Neuronal stem cell (in vitro differentiated cells): ENCODE measurements at regions not wholly inside any gene's neighbourhood (a gene's known extent, or its start where the extent isn't known, plus 50 kb on each side); places are given as distances from the start of the nearest gene placed in this dataset.
A peak's percentile ranks its signal among the peaks of the same experiment; 100 is the strongest.

Source experiments
- DNase-seq: peaks from one replicate; pipeline ENCODE4 v3.0.0-alpha.2; 2013; ENCODE audit warnings: low spot score
- H2AFZ ChIP-seq: one replicate; pipeline ENCODE4 v1.6.1; 2013; ENCODE audit warnings: mild to moderate bottlenecking, low read length, inconsistent platforms
- H2AK5ac ChIP-seq: 2 replicates; pipeline ENCODE4 v1.6.1; 2013; ENCODE audit warnings: low read depth, mild to moderate bottlenecking, inconsistent platforms, low read length, moderate library complexity, mixed read lengths
- H2BK120ac ChIP-seq: 2 replicates; pipeline ENCODE4 v1.6.1; 2013; ENCODE audit warnings: low read depth, mild to moderate bottlenecking, inconsistent platforms, low read length, moderate library complexity, mixed read lengths
- H2BK12ac ChIP-seq: one replicate; pipeline ENCODE4 v1.6.1; 2013; ENCODE audit warnings: low read length, inconsistent platforms
- H2BK15ac ChIP-seq: 2 replicates; pipeline ENCODE4 v1.6.1; 2013; ENCODE audit warnings: mild to moderate bottlenecking, low read length, inconsistent platforms, mixed read lengths
- H2BK5ac ChIP-seq: one replicate; pipeline ENCODE4 v1.6.1; 2013; ENCODE audit warnings: inconsistent platforms, mild to moderate bottlenecking, low read length, moderate library complexity
- H3K14ac ChIP-seq: one replicate; pipeline ENCODE4 v1.6.1; 2013; ENCODE audit warnings: low read length, inconsistent platforms
- H3K18ac ChIP-seq: 2 replicates; pipeline ENCODE4 v1.6.1; 2013; ENCODE audit warnings: low read length, inconsistent platforms
- H3K23ac ChIP-seq: 2 replicates; pipeline ENCODE4 v1.6.1; 2013; ENCODE audit warnings: low read depth, mild to moderate bottlenecking, mixed read lengths, low read length, inconsistent platforms; ENCODE audit not compliant: poor library complexity
- H3K27ac ChIP-seq: replicated peaks from 3 replicates; pipeline ENCODE4 v1.5.1; 2013; ENCODE audit warnings: low read length, inconsistent platforms
- H3K27me3 ChIP-seq, 3 experiments: 2 replicates each; pipeline ENCODE4 v1.6.1; 2013; ENCODE audit warnings: low read length in 3 of 3, mild to moderate bottlenecking in 2 of 3, inconsistent platforms in 1 of 3, low read depth in 1 of 3, mixed read lengths in 1 of 3, moderate library complexity in 1 of 3; ENCODE audit not compliant: control insufficient read depth in 3 of 3, insufficient read depth in 3 of 3
- H3K36me3 ChIP-seq, 2 donors: replicated peaks in 1 of 2; 2 replicates each; pipeline ENCODE4 v1.6.1; 2013; ENCODE audit warnings: low read length in 2 of 2; ENCODE audit not compliant: control insufficient read depth in 2 of 2, insufficient read depth in 2 of 2
- H3K4ac ChIP-seq: 2 replicates; pipeline ENCODE4 v1.6.1; 2013; ENCODE audit warnings: inconsistent platforms, mild to moderate bottlenecking, low read length, moderate library complexity
- H3K4me1 ChIP-seq, 2 donors: 1 replicate in 1 of 2; 2 replicates in 1 of 2; pipeline ENCODE4 v1.6.1; 2013; ENCODE audit warnings: low read length in 2 of 2, low read depth in 1 of 2; ENCODE audit not compliant: control insufficient read depth in 2 of 2, insufficient read depth in 1 of 2
- H3K4me2 ChIP-seq: one replicate; pipeline ENCODE4 v1.6.1; 2013; ENCODE audit warnings: mild to moderate bottlenecking, low read length, inconsistent platforms; ENCODE audit not compliant: insufficient read depth, poor library complexity, severe bottlenecking
- H3K4me3 ChIP-seq, 2 donors: 2 replicates each; pipeline ENCODE4 v1.5.1; 2013; ENCODE audit warnings: low read length in 2 of 2, mild to moderate bottlenecking in 2 of 2, inconsistent platforms in 1 of 2, moderate library complexity in 1 of 2
- H3K79me1 ChIP-seq: one replicate; pipeline ENCODE4 v1.6.1; 2013; ENCODE audit warnings: low read depth, mild to moderate bottlenecking, inconsistent platforms, low read length, moderate library complexity
- H3K9ac ChIP-seq: one replicate; pipeline ENCODE4 v1.6.1; 2013; ENCODE audit warnings: mild to moderate bottlenecking, low read depth, low read length, inconsistent platforms; ENCODE audit not compliant: poor library complexity
- H3K9me3 ChIP-seq, 2 donors: replicated peaks in 1 of 2; 2 replicates each; pipeline versions ENCODE3 to v1.6.1; 2013; ENCODE audit warnings: low read length in 2 of 2, mild to moderate bottlenecking in 2 of 2, inconsistent platforms in 1 of 2, low read depth in 1 of 2, mixed read lengths in 1 of 2, moderate library complexity in 1 of 2; ENCODE audit not compliant: control insufficient read depth in 2 of 2, insufficient read depth in 1 of 2
- H4K8ac ChIP-seq: one replicate; pipeline ENCODE4 v1.6.1; 2013; ENCODE audit warnings: low read depth, mild to moderate bottlenecking, inconsistent platforms, low read length, moderate library complexity
- H4K91ac ChIP-seq: one replicate; pipeline ENCODE4 v1.6.1; 2013; ENCODE audit warnings: low read length, low read depth, mild to moderate bottlenecking, inconsistent platforms; ENCODE audit not compliant: poor library complexity
- WGBS, 2 donors: extraction: QIAGEN DNeasy Blood & Tissue Kit; methylation state at CpG; one replicate each; pipeline ENCODE4 v1.1.7; 2013; ENCODE audit warnings: missing lambda C conversion rate in 2 of 2, mixed read lengths in 1 of 2; ENCODE audit not compliant: insufficient read length in 2 of 2, insufficient replicate concordance in 1 of 2; ENCODE audit errors: extremely low coverage in 2 of 2; 5-methylcytosine and 5-hydroxymethylcytosine counted together

GRCh38 chr15:70566989-70567388, 196.4 kb downstream of the UACA start:
- Histone ChIP-seq H3K9ac (no peak overlapping the region), H2BK5ac (no peak overlapping the region), H3K4me1 (peaks cover 0 to 3% of the 10 kb centered on the region in 2 donors), H3K4ac (no peak overlapping the region), H2AK5ac (peak overlapping the region; percentile 93), H3K79me1 (no peaks in the 10 kb centered on the region), H4K8ac (no peak overlapping the region), H3K4me3 (no peak overlapping the region), H2AFZ (no peak overlapping the region), H3K27ac (no peak overlapping the region), H3K4me2 (no peak overlapping the region), H2BK15ac (no peak overlapping the region), H3K36me3 (no peaks in the 10 kb centered on the region), H3K14ac (no peak overlapping the region), H2BK12ac (no peak overlapping the region), H3K23ac (no peak overlapping the region), H4K91ac (no peak overlapping the region), H3K9me3 (no peaks in the 10 kb centered on the region), H2BK120ac (no peak overlapping the region), H3K27me3 (peaks cover 0 to 6% (median 0%) of the 10 kb centered on the region in 3 experiments), H3K18ac (no peak overlapping the region)
- no peak for DNase-seq
- no CpG with 5 or more reads among the region's 11 CpGs for WGBS, 2 donors

- H3K27ac ChIP-seq, result no peak overlapping the region
- no peaks in the 10 kb centered on the region for H3K9me3 ChIP-seq
- H3K9ac ChIP-seq, result no peak overlapping the region
- H3K27me3 ChIP-seq, result peaks cover 0 to 6% (median 0%) of the 10 kb centered on the region in 3 experiments
- no peaks in the 10 kb centered on the region for H3K79me1 ChIP-seq
- no peak overlapping the region for H3K14ac ChIP-seq
- no peak overlapping the region for H2BK120ac ChIP-seq
- peak overlapping the region; percentile 57 for H2AFZ ChIP-seq
- no peak overlapping the region for H3K23ac ChIP-seq
- H2BK5ac ChIP-seq, result no peak overlapping the region
- H4K8ac ChIP-seq, result no peak overlapping the region
- H3K4me3 ChIP-seq, result no peak overlapping the region
- H3K4ac ChIP-seq, result no peak overlapping the region
- no CpG with 5 or more reads among the region's 14 CpGs for WGBS, 2 donors
- no peak overlapping the region for H4K91ac ChIP-seq
- peaks cover 0 to 3% of the 10 kb centered on the region in 2 donors for H3K4me1 ChIP-seq
- DNase-seq, result no peak
- H3K4me2 ChIP-seq, result no peak overlapping the region
- no peak overlapping the region for H2BK15ac ChIP-seq
- H3K36me3 ChIP-seq, result no peaks in the 10 kb centered on the region
- peak overlapping the region; percentile 30 for H3K18ac ChIP-seq
- H2BK12ac ChIP-seq, result no peak overlapping the region
- H2AK5ac ChIP-seq, result no peak overlapping the region
These were observed 197.1 kb downstream of the UACA start for GRCh38 chr15:70566047-70566835.

GRCh38 chr15:70563561-70564095, 199.7 kb downstream of the UACA start:
- no peak overlapping the region for H2BK5ac ChIP-seq
- no peak overlapping the region for H3K9ac ChIP-seq
- H3K18ac ChIP-seq, result no peak overlapping the region
- H2AFZ ChIP-seq, result no peak overlapping the region
- no peak overlapping the region for H3K4ac ChIP-seq
- peaks cover 4% of the 10 kb centered on the region for H3K79me1 ChIP-seq
- H2BK120ac ChIP-seq, result no peak overlapping the region
- peaks cover 0 to 8% of the 10 kb centered on the region in 2 donors for H3K4me1 ChIP-seq
- no peak overlapping the region for H3K4me2 ChIP-seq
- no peak overlapping the region for H3K4me3 ChIP-seq
- no peak overlapping the region for H2AK5ac ChIP-seq
- no CpG with 5 or more reads among the region's 6 CpGs for WGBS, 2 donors
- no peak overlapping the region for H3K27ac ChIP-seq
- peak overlapping the region; percentile 10 for H3K23ac ChIP-seq
- no peak overlapping the region for H4K8ac ChIP-seq
- no peak overlapping the region for H2BK12ac ChIP-seq
- no peak for DNase-seq
- peaks cover 0 to 3% of the 10 kb centered on the region in 2 donors for H3K36me3 ChIP-seq
- H4K91ac ChIP-seq, result no peak overlapping the region
- peaks cover 0 to 3% of the 10 kb centered on the region in 2 donors for H3K9me3 ChIP-seq
- H3K27me3 ChIP-seq, result peaks cover 0 to 4% (median 3%) of the 10 kb centered on the region in 3 experiments
- H3K14ac ChIP-seq, result no peak overlapping the region
- H2BK15ac ChIP-seq, result no peak overlapping the region

- Histone ChIP-seq H3K4me2 (no peak overlapping the region), H3K18ac (no peak overlapping the region), H3K9me3 (peaks cover 0 to 5% of the 10 kb centered on the region in 2 donors), H3K9ac (no peak overlapping the region), H2BK12ac (no peak overlapping the region), H3K27me3 (peaks cover 0 to 7% (median 4%) of the 10 kb centered on the region in 3 experiments), H2BK120ac (no peak overlapping the region), H4K8ac (no peak overlapping the region), H2AFZ (no peak overlapping the region), H3K4me1 (peaks cover 0 to 12% of the 10 kb centered on the region in 2 donors), H3K14ac (no peak overlapping the region), H2BK15ac (no peak overlapping the region), H4K91ac (no peak overlapping the region), H3K36me3 (peaks cover 0 to 3% of the 10 kb centered on the region in 2 donors), H3K23ac (no peak overlapping the region), H3K27ac (no peak overlapping the region), H3K4ac (no peak overlapping the region), H3K79me1 (peaks cover 4% of the 10 kb centered on the region), H3K4me3 (no peak overlapping the region), H2BK5ac (no peak overlapping the region), H2AK5ac (no peak overlapping the region)
- no CpG with 5 or more reads among the region's 2 CpGs for WGBS, 2 donors
- DNase-seq, result no peak
These were observed 200.5 kb downstream of the UACA start for GRCh38 chr15:70562906-70563305.
